Neuronal stem cell (in vitro differentiated cells): ENCODE measurements at regions not wholly inside any gene's neighbourhood (a gene's known extent, or its start where the extent isn't known, plus 50 kb on each side); places are given as distances from the start of the nearest gene placed in this dataset.

ENCODE experiments used
- DNase-seq: peaks from one replicate; pipeline ENCODE4 v3.0.0-alpha.2; 2013; ENCODE audit warnings: low spot score
- H2AFZ ChIP-seq: one replicate; pipeline ENCODE4 v1.6.1; 2013; ENCODE audit warnings: mild to moderate bottlenecking, low read length, inconsistent platforms
- H2AK5ac ChIP-seq: 2 replicates; pipeline ENCODE4 v1.6.1; 2013; ENCODE audit warnings: low read depth, mild to moderate bottlenecking, inconsistent platforms, low read length, moderate library complexity, mixed read lengths
- H2BK120ac ChIP-seq: 2 replicates; pipeline ENCODE4 v1.6.1; 2013; ENCODE audit warnings: low read depth, mild to moderate bottlenecking, inconsistent platforms, low read length, moderate library complexity, mixed read lengths
- H2BK12ac ChIP-seq: one replicate; pipeline ENCODE4 v1.6.1; 2013; ENCODE audit warnings: low read length, inconsistent platforms
- H2BK15ac ChIP-seq: 2 replicates; pipeline ENCODE4 v1.6.1; 2013; ENCODE audit warnings: mild to moderate bottlenecking, low read length, inconsistent platforms, mixed read lengths
- H2BK5ac ChIP-seq: one replicate; pipeline ENCODE4 v1.6.1; 2013; ENCODE audit warnings: inconsistent platforms, mild to moderate bottlenecking, low read length, moderate library complexity
- H3K14ac ChIP-seq: one replicate; pipeline ENCODE4 v1.6.1; 2013; ENCODE audit warnings: low read length, inconsistent platforms
- H3K18ac ChIP-seq: 2 replicates; pipeline ENCODE4 v1.6.1; 2013; ENCODE audit warnings: low read length, inconsistent platforms
- H3K23ac ChIP-seq: 2 replicates; pipeline ENCODE4 v1.6.1; 2013; ENCODE audit warnings: low read depth, mild to moderate bottlenecking, mixed read lengths, low read length, inconsistent platforms; ENCODE audit not compliant: poor library complexity
- H3K27ac ChIP-seq: replicated peaks from 3 replicates; pipeline ENCODE4 v1.5.1; 2013; ENCODE audit warnings: low read length, inconsistent platforms
- H3K27me3 ChIP-seq, 3 experiments: 2 replicates each; pipeline ENCODE4 v1.6.1; 2013; ENCODE audit warnings: low read length in 3 of 3, mild to moderate bottlenecking in 2 of 3, inconsistent platforms in 1 of 3, low read depth in 1 of 3, mixed read lengths in 1 of 3, moderate library complexity in 1 of 3; ENCODE audit not compliant: control insufficient read depth in 3 of 3, insufficient read depth in 3 of 3
- H3K36me3 ChIP-seq, 2 donors: replicated peaks in 1 of 2; 2 replicates each; pipeline ENCODE4 v1.6.1; 2013; ENCODE audit warnings: low read length in 2 of 2; ENCODE audit not compliant: control insufficient read depth in 2 of 2, insufficient read depth in 2 of 2
- H3K4ac ChIP-seq: 2 replicates; pipeline ENCODE4 v1.6.1; 2013; ENCODE audit warnings: inconsistent platforms, mild to moderate bottlenecking, low read length, moderate library complexity
- H3K4me1 ChIP-seq, 2 donors: 1 replicate in 1 of 2; 2 replicates in 1 of 2; pipeline ENCODE4 v1.6.1; 2013; ENCODE audit warnings: low read length in 2 of 2, low read depth in 1 of 2; ENCODE audit not compliant: control insufficient read depth in 2 of 2, insufficient read depth in 1 of 2
- H3K4me2 ChIP-seq: one replicate; pipeline ENCODE4 v1.6.1; 2013; ENCODE audit warnings: mild to moderate bottlenecking, low read length, inconsistent platforms; ENCODE audit not compliant: insufficient read depth, poor library complexity, severe bottlenecking
- H3K4me3 ChIP-seq, 2 donors: 2 replicates each; pipeline ENCODE4 v1.5.1; 2013; ENCODE audit warnings: low read length in 2 of 2, mild to moderate bottlenecking in 2 of 2, inconsistent platforms in 1 of 2, moderate library complexity in 1 of 2
- H3K79me1 ChIP-seq: one replicate; pipeline ENCODE4 v1.6.1; 2013; ENCODE audit warnings: low read depth, mild to moderate bottlenecking, inconsistent platforms, low read length, moderate library complexity
- H3K9ac ChIP-seq: one replicate; pipeline ENCODE4 v1.6.1; 2013; ENCODE audit warnings: mild to moderate bottlenecking, low read depth, low read length, inconsistent platforms; ENCODE audit not compliant: poor library complexity
- H3K9me3 ChIP-seq, 2 donors: replicated peaks in 1 of 2; 2 replicates each; pipeline versions ENCODE3 to v1.6.1; 2013; ENCODE audit warnings: low read length in 2 of 2, mild to moderate bottlenecking in 2 of 2, inconsistent platforms in 1 of 2, low read depth in 1 of 2, mixed read lengths in 1 of 2, moderate library complexity in 1 of 2; ENCODE audit not compliant: control insufficient read depth in 2 of 2, insufficient read depth in 1 of 2
- H4K8ac ChIP-seq: one replicate; pipeline ENCODE4 v1.6.1; 2013; ENCODE audit warnings: low read depth, mild to moderate bottlenecking, inconsistent platforms, low read length, moderate library complexity
- H4K91ac ChIP-seq: one replicate; pipeline ENCODE4 v1.6.1; 2013; ENCODE audit warnings: low read length, low read depth, mild to moderate bottlenecking, inconsistent platforms; ENCODE audit not compliant: poor library complexity
- WGBS, 2 donors: extraction: QIAGEN DNeasy Blood & Tissue Kit; methylation state at CpG; one replicate each; pipeline ENCODE4 v1.1.7; 2013; ENCODE audit warnings: missing lambda C conversion rate in 2 of 2, mixed read lengths in 1 of 2; ENCODE audit not compliant: insufficient read length in 2 of 2, insufficient replicate concordance in 1 of 2; ENCODE audit errors: extremely low coverage in 2 of 2; 5-methylcytosine and 5-hydroxymethylcytosine counted together

- peak overlapping the region; percentile 45 for H2BK5ac ChIP-seq
- H3K14ac ChIP-seq, result peak overlapping the region; percentile 47
- no peak overlapping the region for H3K18ac ChIP-seq
- peak overlapping the region; percentile 30 for H3K9ac ChIP-seq
- H3K9me3 ChIP-seq, result no peaks in the 10 kb centered on the region
- no peaks in the 10 kb centered on the region for H3K36me3 ChIP-seq
- H2BK120ac ChIP-seq, result no peak overlapping the region
- WGBS, 2 donors, result no CpG with 5 or more reads among the region's 6 CpGs
- H3K27ac ChIP-seq, result no peak overlapping the region
- H2AK5ac ChIP-seq, result no peak overlapping the region
- H3K4me1 ChIP-seq, result peaks cover 0 to 2% of the 10 kb centered on the region in 2 donors
- H3K27me3 ChIP-seq, result no peaks in the 10 kb centered on the region
- no peaks in the 10 kb centered on the region for H3K79me1 ChIP-seq
- H3K4me3 ChIP-seq, result no peak overlapping the region
- H3K4ac ChIP-seq, result no peak overlapping the region
- no peak overlapping the region for H3K23ac ChIP-seq
- H4K91ac ChIP-seq, result no peak overlapping the region
- no peak overlapping the region for H4K8ac ChIP-seq
- no peak overlapping the region for H3K4me2 ChIP-seq
- no peak for DNase-seq
- H2AFZ ChIP-seq, result no peak overlapping the region
- no peak overlapping the region for H2BK12ac ChIP-seq
- no peak overlapping the region for H2BK15ac ChIP-seq
These were observed 74.7 kb downstream of the LSM5 start for GRCh38 chr7:32415519-32415918.

GRCh38 chr7:32412471-32412870 lies 77.7 kb downstream of the LSM5 start:
- no peak overlapping the region for H2AFZ ChIP-seq
- H3K4me2 ChIP-seq, result no peak overlapping the region
- H3K23ac ChIP-seq, result no peak overlapping the region
- H3K4ac ChIP-seq, result no peak overlapping the region
- no peak overlapping the region for H4K8ac ChIP-seq
- H3K36me3 ChIP-seq, result no peaks in the 10 kb centered on the region
- no CpG with 5 or more reads among the region's 4 CpGs for WGBS, 2 donors
- H3K4me3 ChIP-seq, result no peak overlapping the region
- no peak overlapping the region for H4K91ac ChIP-seq
- H2BK5ac ChIP-seq, result no peak overlapping the region
- no peak overlapping the region for H2BK12ac ChIP-seq
- H2AK5ac ChIP-seq, result no peak overlapping the region
- H3K9me3 ChIP-seq, result no peaks in the 10 kb centered on the region
- H3K14ac ChIP-seq, result no peak overlapping the region
- H3K9ac ChIP-seq, result no peak overlapping the region
- no peaks in the 10 kb centered on the region for H3K27me3 ChIP-seq
- no peak overlapping the region for H3K18ac ChIP-seq
- no peak overlapping the region for H2BK15ac ChIP-seq
- H3K27ac ChIP-seq, result no peak overlapping the region
- H2BK120ac ChIP-seq, result no peak overlapping the region
- no peak for DNase-seq
- peaks cover 0 to 2% of the 10 kb centered on the region in 2 donors for H3K4me1 ChIP-seq
- H3K79me1 ChIP-seq, result no peaks in the 10 kb centered on the region

GRCh38 chr7:32410545-32410944 lies 79.6 kb downstream of the LSM5 start:
- Histone ChIP-seq H3K23ac (no peak overlapping the region), H3K4ac (no peak overlapping the region), H2BK12ac (no peak overlapping the region), H3K36me3 (no peaks in the 10 kb centered on the region), H3K27ac (no peak overlapping the region), H3K79me1 (no peaks in the 10 kb centered on the region), H2AK5ac (no peak overlapping the region), H3K27me3 (no peaks in the 10 kb centered on the region), H4K91ac (no peak overlapping the region), H3K9ac (no peak overlapping the region), H3K4me1 (no peaks in the 10 kb centered on the region), H2BK5ac (no peak overlapping the region), H3K14ac (no peak overlapping the region), H3K4me3 (no peak overlapping the region), H2BK15ac (no peak overlapping the region), H3K4me2 (no peak overlapping the region), H4K8ac (no peak overlapping the region), H2AFZ (no peak overlapping the region), H3K9me3 (no peaks in the 10 kb centered on the region), H3K18ac (no peak overlapping the region), H2BK120ac (no peak overlapping the region)
- WGBS, 2 donors, result no CpG with 5 or more reads among the region's 2 CpGs
- DNase-seq, result no peak

GRCh38 chr7:32406386-32406785 lies 83.8 kb downstream of the LSM5 start:
- no peaks in the 10 kb centered on the region for H3K36me3 ChIP-seq
- no peak overlapping the region for H2BK15ac ChIP-seq
- H2BK120ac ChIP-seq, result no peak overlapping the region
- no peak overlapping the region for H3K4me2 ChIP-seq
- H2BK12ac ChIP-seq, result no peak overlapping the region
- H3K9ac ChIP-seq, result no peak overlapping the region
- no peak overlapping the region for H3K27ac ChIP-seq
- H3K9me3 ChIP-seq, result no peaks in the 10 kb centered on the region
- H2BK5ac ChIP-seq, result no peak overlapping the region
- no peak overlapping the region for H4K91ac ChIP-seq
- no peak overlapping the region for H4K8ac ChIP-seq
- no peak overlapping the region for H3K23ac ChIP-seq
- DNase-seq, result no peak
- H3K14ac ChIP-seq, result no peak overlapping the region
- no peak overlapping the region for H2AK5ac ChIP-seq
- no peak overlapping the region for H2AFZ ChIP-seq
- H3K18ac ChIP-seq, result no peak overlapping the region
- no peaks in the 10 kb centered on the region for H3K4me1 ChIP-seq
- no peak overlapping the region for H3K4ac ChIP-seq
- no peak overlapping the region for H3K4me3 ChIP-seq
- no peaks in the 10 kb centered on the region for H3K27me3 ChIP-seq
- no peaks in the 10 kb centered on the region for H3K79me1 ChIP-seq
- no CpG with 5 or more reads among the region's 1 CpG for WGBS, 2 donors
